ENCODE measurements at regions not wholly inside any gene's neighbourhood (a gene's known extent, or its start where the extent isn't known, plus 50 kb on each side); places are given as distances from the start of the nearest gene placed in this dataset.

DNA sequence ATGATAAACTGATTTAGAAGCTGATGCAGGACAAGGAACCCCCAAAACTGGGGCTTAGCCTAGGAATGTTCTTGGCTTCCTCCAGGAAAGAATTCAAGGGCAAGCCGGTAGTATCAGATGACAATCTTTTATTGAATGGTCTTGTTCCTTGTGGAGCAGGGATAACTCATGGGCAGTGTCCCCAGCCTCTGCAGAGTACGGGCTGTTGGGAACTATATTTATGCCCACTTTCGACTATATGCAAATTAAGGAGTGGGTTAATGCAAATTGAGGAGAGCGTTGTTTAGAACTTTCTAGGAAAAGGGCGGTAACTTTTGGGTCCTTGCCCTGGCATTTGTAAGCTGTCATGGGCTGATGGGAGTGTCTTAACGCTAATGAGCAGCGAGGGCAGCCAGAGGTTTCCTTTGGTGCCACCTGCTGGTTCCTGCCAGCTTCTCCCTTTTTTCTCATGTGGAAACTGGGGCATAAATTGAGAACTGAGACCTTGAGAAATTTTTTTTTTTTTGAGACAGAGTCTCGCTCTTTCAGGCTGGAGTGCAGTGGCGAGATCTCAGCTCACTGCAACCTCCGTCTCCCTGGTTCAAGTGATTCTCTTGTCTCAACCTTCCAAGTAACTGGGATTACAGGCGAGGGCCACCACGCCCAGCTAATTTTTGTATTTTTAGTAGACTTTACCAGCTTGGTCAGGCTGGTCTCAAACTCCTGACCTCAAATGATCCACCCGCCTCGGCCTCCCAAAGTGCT, 79.4 kb upstream of the ABCC4 start:
- no peak overlapping the region for H3K4me3 ChIP-seq (ENCODE audit: low read depth, low read length)
- TF ChIP-seq, protein P1, sequence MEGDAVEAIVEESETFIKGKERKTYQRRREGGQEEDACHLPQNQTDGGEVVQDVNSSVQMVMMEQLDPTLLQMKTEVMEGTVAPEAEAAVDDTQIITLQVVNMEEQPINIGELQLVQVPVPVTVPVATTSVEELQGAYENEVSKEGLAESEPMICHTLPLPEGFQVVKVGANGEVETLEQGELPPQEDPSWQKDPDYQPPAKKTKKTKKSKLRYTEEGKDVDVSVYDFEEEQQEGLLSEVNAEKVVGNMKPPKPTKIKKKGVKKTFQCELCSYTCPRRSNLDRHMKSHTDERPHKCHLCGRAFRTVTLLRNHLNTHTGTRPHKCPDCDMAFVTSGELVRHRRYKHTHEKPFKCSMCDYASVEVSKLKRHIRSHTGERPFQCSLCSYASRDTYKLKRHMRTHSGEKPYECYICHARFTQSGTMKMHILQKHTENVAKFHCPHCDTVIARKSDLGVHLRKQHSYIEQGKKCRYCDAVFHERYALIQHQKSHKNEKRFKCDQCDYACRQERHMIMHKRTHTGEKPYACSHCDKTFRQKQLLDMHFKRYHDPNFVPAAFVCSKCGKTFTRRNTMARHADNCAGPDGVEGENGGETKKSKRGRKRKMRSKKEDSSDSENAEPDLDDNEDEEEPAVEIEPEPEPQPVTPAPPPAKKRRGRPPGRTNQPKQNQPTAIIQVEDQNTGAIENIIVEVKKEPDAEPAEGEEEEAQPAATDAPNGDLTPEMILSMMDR (IDR thresholded peaks at IDR 0.05; ENCODE audit: control insufficient read depth, extremely low read depth, insufficient read depth) = peak; percentile 68
- DNase-seq (ENCODE audit: low read depth) = peak; percentile 81

DNA sequence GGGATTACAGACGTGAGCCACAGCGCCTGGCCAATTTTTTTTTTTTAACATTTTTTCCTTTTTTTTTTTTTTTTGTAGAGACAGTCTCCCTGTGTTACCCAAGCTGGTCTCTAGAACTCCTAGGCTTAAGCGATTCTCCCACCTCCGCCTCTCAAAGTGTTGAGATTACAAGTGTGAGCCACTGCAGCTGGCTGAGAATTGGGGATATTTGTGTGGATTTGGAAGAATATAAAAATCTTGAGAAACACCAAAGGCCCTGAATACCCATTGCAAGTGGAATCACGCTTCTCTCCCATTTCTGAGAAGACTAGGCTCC, 79.9 kb upstream of the ABCC4 start:
- H3K4me3 ChIP-seq (ENCODE audit: low read depth, low read length) = no peak overlapping the region
- TF ChIP-seq, protein P1 (IDR thresholded peaks at IDR 0.05; ENCODE audit: control insufficient read depth, extremely low read depth, insufficient read depth) = no peak
- no peak for DNase-seq (ENCODE audit: low read depth)

DNA sequence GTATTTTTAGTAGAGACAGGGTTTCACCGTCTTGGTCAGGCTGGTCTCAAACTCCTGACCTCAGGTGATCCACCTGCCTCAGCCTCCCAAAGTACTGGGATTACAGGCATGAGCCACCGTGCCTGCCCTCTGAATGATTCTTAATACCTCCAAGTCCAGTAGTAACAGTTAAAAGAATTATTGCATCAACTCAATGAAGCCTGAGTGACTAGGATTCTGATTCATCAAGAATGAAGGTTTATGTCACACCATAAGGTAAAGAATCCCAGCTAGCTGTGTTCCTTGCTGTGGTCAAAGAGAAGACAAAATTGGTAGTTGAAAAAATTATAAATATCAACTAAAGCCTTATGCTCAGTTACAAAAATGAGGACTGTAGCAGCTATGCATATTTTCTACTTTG, 81.2 kb upstream of the ABCC4 start:
- no peak overlapping the region for H3K4me3 ChIP-seq (ENCODE audit: low read depth, low read length)
- DNase-seq (ENCODE audit: low read depth) = no peak
- TF ChIP-seq, protein P1 (IDR thresholded peaks at IDR 0.05; ENCODE audit: control insufficient read depth, extremely low read depth, insufficient read depth) = no peak

DNA sequence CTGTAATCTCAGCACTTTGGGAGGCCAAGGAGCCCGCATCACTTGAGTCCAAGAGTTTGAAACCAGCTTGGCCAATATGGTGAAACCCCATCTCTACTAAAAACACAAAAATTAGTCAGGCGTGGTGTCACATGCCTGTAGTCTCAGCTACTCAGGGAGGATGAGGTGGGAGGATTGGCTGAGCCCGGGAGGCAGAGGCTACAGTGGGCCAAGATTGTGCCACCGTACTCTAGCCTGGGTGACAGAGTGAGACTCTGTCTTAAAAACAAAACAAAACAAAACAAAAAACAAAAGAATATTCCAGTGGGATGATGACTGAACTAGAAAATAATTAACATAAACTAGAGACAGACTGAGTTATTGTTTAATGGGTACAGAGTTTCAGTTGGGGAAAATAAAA, 81.7 kb upstream of the ABCC4 start:
- DNase-seq (ENCODE audit: low read depth) = no peak
- TF ChIP-seq, protein P1 (IDR thresholded peaks at IDR 0.05; ENCODE audit: control insufficient read depth, extremely low read depth, insufficient read depth) = no peak

DNA sequence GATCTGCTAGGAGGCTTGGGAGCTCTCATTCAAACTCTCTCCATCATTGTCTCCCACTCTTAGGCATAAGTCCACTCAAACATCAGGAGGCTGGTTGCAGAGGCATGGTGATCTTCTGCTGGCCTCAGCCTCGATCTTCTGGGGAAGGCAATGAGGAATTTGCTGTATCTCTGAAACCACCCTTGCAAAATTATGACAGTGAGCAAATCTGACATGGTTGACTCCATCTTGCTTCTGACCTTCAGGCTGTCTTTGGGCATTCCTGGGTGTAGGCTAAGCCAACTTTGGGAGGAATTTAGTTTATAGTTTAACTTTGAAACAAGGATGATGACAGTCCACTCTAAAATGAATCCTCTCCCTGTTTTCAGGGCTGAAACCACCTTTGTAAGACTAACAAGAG, 84.1 kb upstream of the ABCC4 start:
- no peak overlapping the region for H3K4me3 ChIP-seq (ENCODE audit: low read depth, low read length)
- TF ChIP-seq, protein P1 (IDR thresholded peaks at IDR 0.05; ENCODE audit: control insufficient read depth, extremely low read depth, insufficient read depth) = no peak
- DNase-seq (ENCODE audit: low read depth) = no peak

More for the DNA sequence above, 81.7 kb upstream of the ABCC4 start:
- no peak overlapping the region for H3K4me3 ChIP-seq (ENCODE audit: low read depth, low read length)

DNA sequence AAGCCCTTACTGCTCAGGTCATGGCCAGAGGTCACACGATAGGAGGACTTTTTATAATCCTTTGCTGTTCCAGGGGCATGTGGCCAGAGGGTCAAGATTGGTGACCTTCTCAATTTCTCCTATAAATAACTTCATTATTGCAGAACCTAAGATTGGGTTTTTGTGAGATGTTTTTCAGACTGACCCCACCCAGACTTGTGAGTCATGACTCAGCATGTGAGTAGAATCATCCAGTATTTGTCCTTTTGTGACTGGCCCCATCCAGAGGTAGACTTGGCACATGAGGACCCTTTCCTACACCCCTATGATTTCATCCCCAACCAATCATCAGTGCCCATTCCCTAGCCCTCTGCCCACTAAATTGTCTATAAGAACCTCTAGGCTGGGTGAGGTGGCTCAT, 84.5 kb upstream of the ABCC4 start:
- DNase-seq (ENCODE audit: low read depth) = no peak
- TF ChIP-seq, protein P1 (IDR thresholded peaks at IDR 0.05; ENCODE audit: control insufficient read depth, extremely low read depth, insufficient read depth) = no peak
- H3K4me3 ChIP-seq (ENCODE audit: low read depth, low read length) = no peak overlapping the region

DNA sequence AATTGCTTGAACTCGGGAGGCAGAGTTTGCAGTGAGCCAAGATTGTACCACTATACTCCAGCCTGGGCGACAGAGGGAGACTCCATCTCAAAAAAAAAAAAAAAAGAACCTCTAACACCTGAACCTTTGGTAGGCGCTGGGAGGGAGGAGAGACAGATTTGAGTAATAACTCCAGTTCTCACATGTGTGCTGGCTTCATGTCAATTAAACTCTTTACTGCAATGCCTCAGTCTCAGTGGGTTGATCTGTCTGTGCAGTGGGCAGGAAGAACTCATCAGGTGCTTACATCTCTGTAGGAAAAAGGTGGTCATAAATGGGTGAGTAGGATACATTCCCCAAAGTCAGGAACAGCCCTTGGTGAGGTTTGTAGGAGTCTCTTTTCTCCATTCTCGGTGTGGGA, 85.1 kb upstream of the ABCC4 start:
- no peak overlapping the region for H3K4me3 ChIP-seq (ENCODE audit: low read depth, low read length)
- TF ChIP-seq, protein P1 (IDR thresholded peaks at IDR 0.05; ENCODE audit: control insufficient read depth, extremely low read depth, insufficient read depth) = no peak
- DNase-seq (ENCODE audit: low read depth) = no peak

All from LNCaP clone FGC (cell line).